UCSD-AML1 (cell line): ENCODE measurements at regions not wholly inside any gene's neighbourhood (a gene's known extent, or its start where the extent isn't known, plus 50 kb on each side); places are given as distances from the start of the nearest gene placed in this dataset.

ENCODE experiments used
- DNase-seq: peaks from one replicate; lab custom pipeline; 2025; ENCODE audit not compliant: unreplicated experiment; lab: John Stamatoyannopoulos, UW

GRCh38 chr10:83153714-83154113, 985.6 kb upstream of the GHITM start:
- no peak for DNase-seq

- DNase-seq: no peak
Observed at GRCh38 chr10:83164156-83164555, 975.2 kb upstream of the GHITM start.

GRCh38 chr10:83165265-83165664, 974.0 kb upstream of the GHITM start:
- DNase-seq: no peak

DNA sequence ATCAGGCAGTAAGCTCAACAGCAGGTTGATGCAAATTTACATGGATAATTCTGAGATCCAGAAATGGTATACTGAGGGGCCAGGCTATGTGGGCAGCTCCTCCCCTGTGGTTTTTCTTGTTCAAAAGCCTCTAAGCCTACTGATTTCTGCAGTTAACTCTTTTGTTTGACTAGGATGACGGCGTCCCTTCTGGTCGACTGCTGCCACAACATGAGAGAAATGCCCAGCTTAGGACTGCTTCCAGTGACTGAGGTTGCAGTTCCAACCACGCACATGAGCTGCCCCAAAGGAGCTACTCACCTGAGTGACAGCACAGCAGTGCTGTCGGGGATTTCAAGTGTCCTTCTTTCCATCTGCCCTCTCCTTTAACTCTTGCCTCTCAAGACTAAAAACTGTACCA, 973.0 kb upstream of the GHITM start:
- no peak for DNase-seq

GRCh38 chr10:83167081-83167480, 972.2 kb upstream of the GHITM start:
- no peak for DNase-seq

- no peak for DNase-seq
Observed at GRCh38 chr10:83176901-83177300, 962.4 kb upstream of the GHITM start.

DNA sequence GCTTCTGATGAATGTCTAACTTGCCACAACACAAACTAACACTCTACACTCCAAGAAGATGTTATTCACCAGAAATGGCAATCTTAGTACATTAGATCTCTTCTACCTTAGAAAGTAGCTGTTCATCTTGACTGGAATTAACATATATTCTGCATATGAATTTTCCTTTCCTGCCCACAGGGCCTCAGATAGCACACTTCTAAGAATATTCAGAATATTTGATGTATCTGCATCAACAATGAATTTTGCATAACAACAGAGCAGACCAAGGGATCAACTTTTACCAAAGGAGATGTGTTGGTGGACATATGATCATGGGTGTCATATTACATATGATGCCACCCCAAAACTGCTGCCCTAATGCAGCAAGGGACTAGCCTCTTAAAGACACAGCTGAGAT, 960.8 kb upstream of the GHITM start:
- DNase-seq: no peak

GRCh38 chr10:83179371-83179770, 959.9 kb upstream of the GHITM start:
- DNase-seq: no peak

GRCh38 chr10:83182076-83182475, 957.2 kb upstream of the GHITM start:
- no peak for DNase-seq

GRCh38 chr10:83184641-83185040, 954.7 kb upstream of the GHITM start:
- no peak for DNase-seq

GRCh38 chr10:83190614-83191013, 948.7 kb upstream of the GHITM start:
- no peak for DNase-seq

DNA sequence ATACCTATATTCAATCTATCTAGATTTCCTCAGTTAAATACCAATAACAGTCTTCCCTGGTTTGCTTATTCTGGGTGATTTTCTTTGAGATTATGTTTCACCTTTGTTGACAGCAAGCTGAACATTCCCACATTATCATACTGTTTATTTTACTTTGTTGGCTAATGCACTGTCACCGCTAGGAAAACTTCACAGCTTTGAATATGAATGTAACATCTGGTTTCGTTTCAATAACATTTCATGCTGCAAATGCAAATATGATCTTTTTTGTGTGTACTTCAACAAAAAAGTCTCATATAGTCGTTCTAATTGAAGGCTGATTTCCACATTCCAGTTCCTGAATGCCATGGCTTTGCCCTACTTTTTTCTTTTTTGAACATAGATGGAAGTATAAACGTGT, 946.3 kb upstream of the GHITM start:
- DNase-seq: no peak

GRCh38 chr10:83195021-83195420, 944.3 kb upstream of the GHITM start:
- DNase-seq: no peak

DNA sequence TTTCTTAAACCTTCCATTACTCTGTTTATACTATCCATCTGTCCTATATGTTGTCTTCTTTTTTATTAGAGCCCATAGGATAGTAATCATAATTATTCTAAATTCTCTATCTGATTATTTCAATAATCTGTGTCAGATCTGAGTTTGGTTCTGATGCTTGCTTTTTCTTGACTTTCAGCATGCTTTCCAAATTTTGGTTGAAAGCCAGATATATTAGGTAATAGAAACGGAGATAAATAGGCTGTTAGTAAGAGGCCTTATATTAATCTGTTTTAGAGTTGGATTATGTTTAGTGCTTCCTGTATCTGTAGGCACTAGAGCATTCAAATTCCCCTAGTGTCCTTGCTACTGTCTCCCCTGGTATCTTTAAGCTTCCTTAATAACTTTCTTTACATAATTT, 939.9 kb upstream of the GHITM start:
- DNase-seq: no peak

DNA sequence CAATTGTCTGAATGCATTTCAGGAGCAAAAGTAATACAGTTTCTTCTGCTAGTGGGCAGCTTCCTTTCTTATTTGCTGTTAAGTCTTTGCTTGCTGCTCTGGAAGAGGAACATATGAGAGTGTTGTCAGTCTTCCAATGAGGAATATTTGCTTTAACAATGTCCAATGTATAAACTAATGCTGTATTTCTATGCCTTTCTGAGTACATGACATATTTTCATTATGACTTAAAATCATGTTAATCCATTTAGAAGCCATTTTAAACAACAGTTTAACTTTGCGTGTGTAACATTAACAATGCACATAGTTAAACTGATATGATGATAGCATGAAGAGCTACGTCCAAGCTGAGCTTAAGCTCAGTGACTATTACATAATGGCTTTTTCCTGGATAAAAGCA, 933.4 kb upstream of the GHITM start:
- no peak for DNase-seq

DNA sequence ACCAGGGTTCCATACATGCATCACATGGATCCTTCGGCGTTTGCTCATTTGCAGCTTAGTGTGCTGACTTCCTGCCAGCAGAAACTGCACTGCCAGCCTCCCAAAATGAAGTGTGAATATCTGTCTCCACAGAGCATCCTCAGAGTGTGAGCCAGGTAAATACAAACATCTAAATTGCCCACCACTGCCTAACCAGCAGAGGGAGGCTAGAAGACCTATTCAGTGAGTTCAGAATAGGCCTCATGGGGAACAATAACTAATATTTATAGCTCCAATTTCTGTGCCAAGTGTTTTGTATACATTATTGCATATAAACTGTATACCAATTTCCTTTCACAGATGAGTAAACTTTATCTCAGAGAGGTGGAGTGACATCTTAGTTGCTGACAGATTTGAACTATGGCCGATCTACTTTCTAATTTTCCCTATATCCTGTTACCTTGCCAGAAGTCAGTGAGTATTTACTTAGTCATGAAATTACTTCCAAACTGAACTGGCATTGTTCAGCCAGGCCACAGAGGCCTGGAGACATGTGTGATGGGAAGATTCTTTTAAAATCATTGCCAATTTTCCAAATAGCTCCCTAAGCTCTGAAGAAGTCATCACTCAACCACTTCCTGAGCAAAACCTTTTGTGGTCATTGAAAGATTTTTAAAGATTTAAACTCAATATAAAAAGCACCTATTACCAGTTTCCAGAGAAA, 926.5 kb upstream of the GHITM start:
- DNase-seq: no peak

DNA sequence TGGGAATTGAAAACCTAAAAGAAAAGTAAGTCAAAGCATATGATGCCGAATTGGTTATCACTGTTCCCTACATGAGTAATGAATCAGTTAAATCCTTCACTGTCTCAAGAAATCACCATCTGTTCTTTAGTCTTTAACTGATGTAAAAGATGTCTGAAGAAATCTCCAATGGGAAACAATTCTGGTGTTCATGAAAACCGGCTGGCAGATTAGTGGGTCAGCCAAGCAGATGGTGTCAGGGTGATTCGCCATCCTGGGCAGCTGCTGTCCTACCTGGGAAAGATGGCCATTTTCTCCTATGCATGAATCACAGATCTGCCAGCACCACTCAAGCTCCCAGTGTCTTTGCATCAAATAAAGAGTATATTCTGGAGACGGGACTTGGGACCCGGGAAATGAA, 925.2 kb upstream of the GHITM start:
- no peak for DNase-seq

- no peak for DNase-seq
Observed at GRCh38 chr10:83218205-83218604, 921.1 kb upstream of the GHITM start.

DNA sequence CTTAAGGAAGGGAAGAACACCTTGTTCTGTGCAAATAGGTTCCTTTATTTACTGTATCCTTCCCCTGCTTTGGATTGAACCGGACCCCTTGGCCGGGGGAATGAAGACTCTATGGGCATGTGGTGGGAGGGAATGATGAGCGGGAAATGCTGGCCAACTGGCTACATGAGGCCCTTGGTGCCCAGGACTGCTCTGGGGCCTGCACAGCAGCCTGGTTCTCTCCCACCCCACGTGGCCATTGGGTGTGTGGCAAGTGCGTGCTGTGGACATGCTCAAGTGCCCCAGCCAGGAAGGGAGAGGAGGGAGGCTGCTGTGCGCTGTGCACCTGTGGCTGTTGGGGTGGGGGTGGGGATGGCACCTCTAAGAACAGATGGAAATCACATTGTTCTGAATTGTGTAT, 917.0 kb upstream of the GHITM start:
- DNase-seq: no peak

GRCh38 chr10:83222832-83223742, 916.2 kb upstream of the GHITM start:
- DNase-seq: no peak

- DNase-seq: no peak
Observed at GRCh38 chr10:83225781-83226180, 913.5 kb upstream of the GHITM start.

DNA sequence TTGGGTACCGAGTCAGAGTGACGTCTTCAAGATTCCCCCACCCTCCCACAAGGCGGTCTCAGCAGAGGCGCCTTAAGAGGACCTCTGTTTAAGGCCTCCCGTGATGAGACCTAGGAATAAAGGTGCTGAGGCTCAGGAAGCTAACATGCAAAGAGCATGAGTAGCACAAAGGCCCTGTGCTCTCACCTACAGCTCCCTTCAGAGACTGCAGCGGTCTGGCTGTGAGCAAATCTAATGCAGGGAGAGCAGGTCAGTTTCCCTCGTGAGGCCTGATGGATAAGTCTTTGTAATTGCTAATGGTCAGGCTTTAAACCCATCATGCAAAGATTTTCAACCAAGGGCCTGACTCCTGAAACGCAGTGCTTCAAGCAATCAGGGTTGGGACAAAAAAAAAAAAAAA, 909.3 kb upstream of the GHITM start:
- no peak for DNase-seq
